ENCODE measurements at regions not wholly inside any gene's neighbourhood (a gene's known extent, or its start where the extent isn't known, plus 50 kb on each side); places are given as distances from the start of the nearest gene placed in this dataset.

DNA sequence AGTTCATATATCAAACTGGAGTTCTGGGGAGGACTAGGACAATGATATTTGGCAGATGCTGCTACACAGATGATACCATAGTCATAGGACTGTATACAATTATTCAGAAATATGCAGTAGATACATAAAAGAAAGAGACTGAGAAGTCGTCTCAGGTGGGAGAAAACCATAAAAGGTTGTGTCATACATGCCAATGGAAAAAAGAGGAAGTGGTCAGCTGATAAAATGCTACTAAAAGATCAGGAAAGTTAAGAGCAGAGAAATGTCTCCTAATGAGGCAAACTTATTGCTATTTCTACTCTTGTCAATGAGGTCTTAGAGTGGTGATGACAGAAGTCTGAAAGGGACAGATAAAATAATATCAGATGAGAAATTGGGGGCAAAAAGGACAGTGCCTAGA, 407.6 kb downstream of the COL12A1 start:
- no peak for TF ChIP-seq POLR2A (IDR thresholded peaks at IDR 0.05)
- TF ChIP-seq POLR2AphosphoS5 (IDR thresholded peaks at IDR 0.05) = no peak

All from upper lobe of left lung (tissue), 4 donors.